HepG2 (cell line): ENCODE measurements at regions not wholly inside any gene's neighbourhood (a gene's known extent, or its start where the extent isn't known, plus 50 kb on each side); places are given as distances from the start of the nearest gene placed in this dataset.

ENCODE experiments used
- ATAC-seq: fragments of 200-7000 bp; cut with Tn5 transposase; 3 replicates; pipeline ENCODE4 v1.9.1; 2020; ENCODE audit warnings: mild to moderate bottlenecking, moderate library complexity
- BruUV-seq: library from RNA; stranded (reverse); fragments of 400-500 nt; replicated peaks from 2 replicates; lab custom pipeline; 2021; lab: Mats Ljungman, UMichigan
- CTCF ChIA-PET: fragments of 300-600 bp; formaldehyde crosslinking; extraction: SDS; loops from one replicate; lab custom pipeline; 2021; ENCODE audit warnings: low total read pairs, inconsistent platforms, low intra/inter-chr PET ratio; lab: Yijun Ruan, JAX
- POLR2A ChIA-PET: fragments of 350-600 bp; sonication (Branson Sonifier 250); formaldehyde crosslinking; loops from one replicate; lab custom pipeline; 2020; ENCODE audit warnings: antibody characterized with exemption, inconsistent platforms; lab: Yijun Ruan, JAX
- DNase-seq: peaks from one replicate; pipeline ENCODE4 v3.0.0-alpha.2; 2015; ENCODE audit warnings: low spot score
- FAIRE-seq: peaks from 3 replicates; lab custom pipeline; 2011; peaks lifted over from hg19 to GRCh38; lab: Jason Lieb, UNC
- H2AFZ ChIP-seq: one replicate; pipeline ENCODE4 v1.6.1; 2011; ENCODE audit warnings: low read length, inconsistent platforms
- H3K27ac ChIP-seq: fragments of 300-600 bp; 3 replicates; pipeline ENCODE4 v1.8.0; 2011; ENCODE audit warnings: mixed run types, mild to moderate bottlenecking, mixed read lengths, low read length, inconsistent platforms; ENCODE audit not compliant: insufficient read depth; ENCODE audit errors: extremely low read length
- H3K27me3 ChIP-seq, 2 experiments: fragments of 200-600 bp in 1 of 2; 2 replicates in 1 of 2; 3 replicates in 1 of 2; pipeline versions ENCODE4 v1.6.0 to v1.8.0; 2011; ENCODE audit warnings: low read length in 2 of 2, mild to moderate bottlenecking in 2 of 2, moderate library complexity in 2 of 2, inconsistent platforms in 1 of 2; ENCODE audit not compliant: insufficient read depth in 2 of 2, control insufficient read depth in 1 of 2
- H3K36me3 ChIP-seq, 2 experiments: fragments of 200-600 bp in 1 of 2; replicated peaks in 1 of 2; 2 replicates in 1 of 2; 3 replicates in 1 of 2; pipeline versions ENCODE4 v1.5.1 to v1.8.0; 2011; ENCODE audit warnings: low read length in 2 of 2, inconsistent platforms in 1 of 2; ENCODE audit not compliant: insufficient read depth in 2 of 2, control insufficient read depth in 1 of 2
- H3K4me1 ChIP-seq: 2 replicates; pipeline ENCODE4 v1.5.1; 2012; ENCODE audit warnings: low read length, inconsistent platforms; ENCODE audit not compliant: insufficient read depth
- H3K4me2 ChIP-seq: 2 replicates; pipeline ENCODE4 v1.6.0; 2011; ENCODE audit warnings: low read depth, low read length, inconsistent platforms
- H3K4me3 ChIP-seq, 3 experiments: fragments of 200-600 bp in 1 of 3; sonication (generic), shearing (Covaris generic) in 1 of 3; replicated peaks in 1 of 3; 2 replicates each; pipeline ENCODE4 v1.5.1; 2011 to 2016; ENCODE audit warnings: low read length in 3 of 3, inconsistent platforms in 2 of 3, low read depth in 2 of 3, mild to moderate bottlenecking in 2 of 3, control low read depth in 1 of 3, mixed read lengths in 1 of 3; ENCODE audit not compliant: insufficient read depth in 1 of 3
- H3K79me2 ChIP-seq: one replicate; pipeline ENCODE4 v1.6.1; 2011; ENCODE audit warnings: low read length, inconsistent platforms; ENCODE audit not compliant: insufficient read depth
- H3K9ac ChIP-seq: 2 replicates; pipeline ENCODE4 v1.6.0; 2011; ENCODE audit warnings: mild to moderate bottlenecking, low read depth, low read length, inconsistent platforms; ENCODE audit not compliant: insufficient read depth
- H3K9me3 ChIP-seq: 2 replicates; pipeline ENCODE4 v1.5.1; 2012; ENCODE audit warnings: mild to moderate bottlenecking, low read length
- H4K20me1 ChIP-seq: 2 replicates; pipeline ENCODE4 v1.6.0; 2011; ENCODE audit warnings: inconsistent platforms, mild to moderate bottlenecking, low read length, moderate library complexity; ENCODE audit not compliant: insufficient read depth
- CEBPB ChIP-seq: IDR thresholded peaks from 2 replicates; pipeline ENCODE4 v1.6.1; 2011; ENCODE audit warnings: low read depth, low read length, improper control_type of control experiment, borderline replicate concordance
- CEBPG ChIP-seq: IDR thresholded peaks from 2 replicates; pipeline ENCODE4 v1.6.1; 2016
- MED13 ChIP-seq: sonication (generic); formaldehyde crosslinking; IDR thresholded peaks from 2 replicates; pipeline ENCODE4 v1.5.0; 2020; ENCODE audit warnings: missing genetic modification reagents
- ONECUT2 ChIP-seq: sonication (generic); formaldehyde crosslinking; IDR thresholded peaks from 2 replicates; pipeline ENCODE4 v1.4.0; 2020; ENCODE audit warnings: missing genetic modification reagents
- ZNF773 ChIP-seq: sonication (generic); formaldehyde crosslinking; IDR thresholded peaks from 2 replicates; pipeline ENCODE4 v1.4.0; 2020; ENCODE audit warnings: missing genetic modification reagents, borderline replicate concordance
- WGBS: methylation state at CpG from one replicate; pipeline ENCODE4 v1.1.6; 2017; ENCODE audit warnings: low lambda C conversion rate; 5-methylcytosine and 5-hydroxymethylcytosine counted together
- in situ Hi-C: cut with HindIII; loops from 2 replicates; pipeline ENCODE4 v1.10.0; 2017; ENCODE audit warnings: low pct_unique_long_range_greater_than_20kb; ENCODE audit not compliant: extremely low pct_ligation_motif_present
- intact Hi-C: fragments of 100-400 bp; cut with micrococcal nuclease; formaldehyde crosslinking; loops from one replicate; pipeline ENCODE4 v1.10.0; 2022; ENCODE audit not compliant: unreplicated experiment
- TF ChIP-seq, protein P1 (sequence below): sonication (generic); formaldehyde crosslinking; IDR thresholded peaks from 2 replicates; pipeline ENCODE4 v1.4.0; 2020; ENCODE audit warnings: low read depth, missing genetic modification reagents

DNA sequence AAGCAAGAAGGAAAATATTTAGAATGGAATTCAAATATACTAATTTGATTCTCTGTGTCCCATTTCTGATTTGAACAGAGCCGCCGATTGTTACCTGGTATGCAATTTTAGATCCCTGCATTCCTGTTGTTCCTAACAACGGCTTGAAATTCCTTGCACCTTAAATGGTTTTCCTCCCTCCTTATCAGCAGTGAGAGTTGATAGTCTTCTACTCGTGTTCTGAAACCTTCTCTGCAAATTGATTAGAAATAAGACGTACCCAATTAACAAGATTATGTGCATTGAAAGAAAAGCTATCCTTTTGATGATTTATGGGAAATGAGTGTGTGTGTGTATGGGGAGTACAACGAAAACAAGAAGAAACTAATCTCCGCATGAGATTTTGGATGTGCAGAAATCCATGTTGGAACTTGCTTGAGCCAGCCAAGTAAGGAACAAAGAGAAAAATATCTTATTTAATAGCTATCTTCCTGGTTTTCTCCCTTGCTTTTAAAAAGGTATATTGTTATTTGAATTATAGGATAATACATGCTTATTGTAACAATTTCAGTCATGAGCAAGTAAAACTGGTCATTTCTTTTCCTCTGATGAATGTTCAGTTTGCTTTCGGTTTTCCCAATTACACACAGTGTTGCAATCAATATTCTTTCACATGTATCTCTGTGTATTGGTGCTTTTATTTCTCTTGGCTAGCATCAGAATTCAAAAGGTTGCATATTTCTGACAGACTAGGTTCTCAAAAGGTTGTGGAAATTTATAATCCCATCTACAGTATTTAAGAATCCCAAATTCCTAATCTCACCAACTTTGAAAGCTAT is 211.1 kb upstream of the ACTBL2 start:
- intact Hi-C loops (loop anchor here (1.0 to 10.0 kb wide), 3 partner anchors 25 to 519 kb away; partner anchors contain the start of gene GPBP1), in situ Hi-C loops (no loop called here)
- Histone ChIP-seq H3K27ac (peak overlapping the region; percentile 85), H4K20me1 (no peaks in the 10 kb centered on the region), H3K36me3 (no peaks in the 10 kb centered on the region), H3K9ac (peak overlapping the region; percentile 32; the same call in 1 of the 2 replicates), H2AFZ (no peak overlapping the region), H3K4me2 (peak overlapping the region; percentile 55), H3K4me1 (peaks cover 49% of the 10 kb centered on the region), H3K27me3 (no peaks in the 10 kb centered on the region), H3K4me3 (peak overlapping the region in 1 of 3 experiments; percentile 2; a peak in 1 of 6 replicates), H3K79me2 (no peaks in the 10 kb centered on the region), H3K9me3 (no peaks in the 10 kb centered on the region)
- FAIRE-seq (no peak), DNase-seq (no peak), ATAC-seq (no peak)
- POLR2A ChIA-PET = interaction anchor here (3.2 kb wide), 1 partner anchor 43 kb away, joined by 20 read pairs; no protein-coding TSS in a partner anchor
- WGBS = 71% methylated on average over 8 of the region's 8 CpGs
- TF ChIP-seq, protein P1, sequence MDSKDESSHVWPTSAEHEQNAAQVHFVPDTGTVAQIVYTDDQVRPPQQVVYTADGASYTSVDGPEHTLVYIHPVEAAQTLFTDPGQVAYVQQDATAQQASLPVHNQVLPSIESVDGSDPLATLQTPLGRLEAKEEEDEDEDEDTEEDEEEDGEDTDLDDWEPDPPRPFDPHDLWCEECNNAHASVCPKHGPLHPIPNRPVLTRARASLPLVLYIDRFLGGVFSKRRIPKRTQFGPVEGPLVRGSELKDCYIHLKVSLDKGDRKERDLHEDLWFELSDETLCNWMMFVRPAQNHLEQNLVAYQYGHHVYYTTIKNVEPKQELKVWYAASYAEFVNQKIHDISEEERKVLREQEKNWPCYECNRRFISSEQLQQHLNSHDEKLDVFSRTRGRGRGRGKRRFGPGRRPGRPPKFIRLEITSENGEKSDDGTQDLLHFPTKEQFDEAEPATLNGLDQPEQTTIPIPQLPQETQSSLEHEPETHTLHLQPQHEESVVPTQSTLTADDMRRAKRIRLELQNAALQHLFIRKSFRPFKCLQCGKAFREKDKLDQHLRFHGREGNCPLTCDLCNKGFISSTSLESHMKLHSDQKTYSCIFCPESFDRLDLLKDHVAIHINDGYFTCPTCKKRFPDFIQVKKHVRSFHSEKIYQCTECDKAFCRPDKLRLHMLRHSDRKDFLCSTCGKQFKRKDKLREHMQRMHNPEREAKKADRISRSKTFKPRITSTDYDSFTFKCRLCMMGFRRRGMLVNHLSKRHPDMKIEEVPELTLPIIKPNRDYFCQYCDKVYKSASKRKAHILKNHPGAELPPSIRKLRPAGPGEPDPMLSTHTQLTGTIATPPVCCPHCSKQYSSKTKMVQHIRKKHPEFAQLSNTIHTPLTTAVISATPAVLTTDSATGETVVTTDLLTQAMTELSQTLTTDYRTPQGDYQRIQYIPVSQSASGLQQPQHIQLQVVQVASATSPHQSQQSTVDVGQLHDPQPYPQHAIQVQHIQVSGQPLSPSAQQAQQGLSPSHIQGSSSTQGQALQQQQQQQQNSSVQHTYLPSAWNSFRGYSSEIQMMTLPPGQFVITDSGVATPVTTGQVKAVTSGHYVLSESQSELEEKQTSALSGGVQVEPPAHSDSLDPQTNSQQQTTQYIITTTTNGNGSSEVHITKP (CRISPR knock-in tag) = 0 out of 2 replicates have a peak, but pooled peaks have one; percentile 1
- peak; percentile 34; the same call in 1 of the 2 replicates for TF ChIP-seq CEBPG
- 0 out of 2 replicates have a peak, but pooled peaks have one; percentile 4 for TF ChIP-seq ONECUT2
- no peak for TF ChIP-seq MED13 (CRISPR knock-in tag)
- TF ChIP-seq CEBPB = peak; percentile 73
- TF ChIP-seq ZNF773 (CRISPR knock-in tag) = no peak
- CTCF ChIA-PET = no interaction called here
- no TSS peak for BruUV-seq
